Colonic mucosa (tissue), 4 donors: ENCODE measurements at regions not wholly inside any gene's neighbourhood (a gene's known extent, or its start where the extent isn't known, plus 50 kb on each side); places are given as distances from the start of the nearest gene placed in this dataset.

ENCODE experiments used
- DNase-seq: peaks from one replicate; pipeline ENCODE4 v3.0.0-alpha.2; 2020
- H3K27ac ChIP-seq: fragments of 200-600 bp; one replicate; pipeline ENCODE4 v1.8.0; 2021
- H3K27me3 ChIP-seq: fragments of 200-600 bp; one replicate; pipeline ENCODE4 v1.8.0; 2021
- H3K36me3 ChIP-seq: fragments of 200-600 bp; one replicate; pipeline ENCODE4 v1.8.0; 2021
- H3K4me1 ChIP-seq: fragments of 200-600 bp; one replicate; pipeline ENCODE4 v1.8.0; 2021; ENCODE audit warnings: mild to moderate bottlenecking
- H3K4me3 ChIP-seq: fragments of 200-600 bp; one replicate; pipeline ENCODE4 v1.8.0; 2021
- H3K9ac ChIP-seq, 2 donors: one replicate each; pipeline ENCODE4 v1.7.0; 2013; ENCODE audit warnings: control low read depth in 2 of 2, low read depth in 2 of 2, low read length in 2 of 2
- H3K9me3 ChIP-seq: fragments of 200-600 bp; one replicate; pipeline ENCODE4 v1.8.0; 2021
- intact Hi-C: fragments of 100-400 bp; cut with DNase I; formaldehyde crosslinking; loops from one replicate; pipeline ENCODE4 v1.14.1; 2022
- TF ChIP-seq, protein P1 (sequence below): fragments of 200-600 bp; IDR thresholded peaks from one replicate; pipeline ENCODE4 v1.8.0; 2022; ENCODE audit warnings: antibody characterized with exemption, mild to moderate bottlenecking
- donor health status: healthy.
- donor health status: DM: no; HTN: no; CAD: no.
- donor health status: DM: no; HTN: no; CAD: no.

DNA sequence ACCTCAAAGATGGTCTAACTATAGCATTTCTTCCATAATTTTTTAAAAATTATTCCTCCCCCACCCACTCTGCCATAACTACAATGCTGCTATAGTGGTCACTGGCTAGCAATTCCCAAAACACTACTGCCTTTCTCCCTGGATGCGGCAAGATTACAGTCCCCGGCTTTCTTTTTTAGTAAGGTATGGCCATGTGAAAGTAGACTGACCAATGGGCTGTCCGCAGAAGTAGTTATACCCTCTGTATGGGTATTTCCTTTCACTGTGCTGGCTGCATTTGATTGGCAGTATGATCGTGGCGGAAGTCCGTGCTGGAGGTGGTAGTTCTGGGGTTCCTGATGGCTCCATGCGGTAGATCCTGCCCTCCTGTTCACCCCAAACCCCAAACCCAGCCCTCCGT is 166.0 kb downstream of the FBXO8 start:
- H3K27ac ChIP-seq, result no peak overlapping the region
- no peaks in the 10 kb centered on the region for H3K4me1 ChIP-seq
- TF ChIP-seq, protein P1, sequence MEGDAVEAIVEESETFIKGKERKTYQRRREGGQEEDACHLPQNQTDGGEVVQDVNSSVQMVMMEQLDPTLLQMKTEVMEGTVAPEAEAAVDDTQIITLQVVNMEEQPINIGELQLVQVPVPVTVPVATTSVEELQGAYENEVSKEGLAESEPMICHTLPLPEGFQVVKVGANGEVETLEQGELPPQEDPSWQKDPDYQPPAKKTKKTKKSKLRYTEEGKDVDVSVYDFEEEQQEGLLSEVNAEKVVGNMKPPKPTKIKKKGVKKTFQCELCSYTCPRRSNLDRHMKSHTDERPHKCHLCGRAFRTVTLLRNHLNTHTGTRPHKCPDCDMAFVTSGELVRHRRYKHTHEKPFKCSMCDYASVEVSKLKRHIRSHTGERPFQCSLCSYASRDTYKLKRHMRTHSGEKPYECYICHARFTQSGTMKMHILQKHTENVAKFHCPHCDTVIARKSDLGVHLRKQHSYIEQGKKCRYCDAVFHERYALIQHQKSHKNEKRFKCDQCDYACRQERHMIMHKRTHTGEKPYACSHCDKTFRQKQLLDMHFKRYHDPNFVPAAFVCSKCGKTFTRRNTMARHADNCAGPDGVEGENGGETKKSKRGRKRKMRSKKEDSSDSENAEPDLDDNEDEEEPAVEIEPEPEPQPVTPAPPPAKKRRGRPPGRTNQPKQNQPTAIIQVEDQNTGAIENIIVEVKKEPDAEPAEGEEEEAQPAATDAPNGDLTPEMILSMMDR, result no peak
- H3K9me3 ChIP-seq, result no peaks in the 10 kb centered on the region
- no peak overlapping the region for H3K4me3 ChIP-seq
- intact Hi-C loops, result no loop called here
- H3K27me3 ChIP-seq, result no peaks in the 10 kb centered on the region
- H3K9ac ChIP-seq, result no peak overlapping the region
- no peak for DNase-seq
- no peaks in the 10 kb centered on the region for H3K36me3 ChIP-seq

DNA sequence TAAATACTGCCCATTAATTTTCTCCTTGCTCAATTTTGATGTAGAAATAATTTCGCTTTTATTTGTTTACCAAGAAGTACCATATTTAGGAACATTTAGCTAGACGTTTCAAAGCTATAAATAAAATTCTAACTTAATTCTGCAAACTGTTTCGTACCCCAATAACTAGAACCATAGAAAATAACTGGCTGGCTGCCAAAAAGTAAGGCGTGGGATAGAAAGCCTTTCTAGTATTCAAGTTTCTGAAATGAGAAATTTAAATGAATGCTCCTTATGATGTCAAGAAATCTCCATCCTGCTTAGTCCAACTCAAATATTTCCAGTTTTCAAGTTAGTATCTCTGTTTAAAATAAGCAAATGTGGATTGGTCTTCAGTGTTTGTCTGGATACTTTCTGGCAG is 167.4 kb downstream of the FBXO8 start:
- DNase-seq, result no peak
- Histone ChIP-seq H3K27me3 (no peaks in the 10 kb centered on the region), H3K9me3 (no peaks in the 10 kb centered on the region), H3K27ac (no peak overlapping the region), H3K4me3 (no peak overlapping the region), H3K4me1 (no peaks in the 10 kb centered on the region), H3K36me3 (no peaks in the 10 kb centered on the region), H3K9ac (no peak overlapping the region)
- TF ChIP-seq, protein P1, result no peak
- intact Hi-C loops, result no loop called here

DNA sequence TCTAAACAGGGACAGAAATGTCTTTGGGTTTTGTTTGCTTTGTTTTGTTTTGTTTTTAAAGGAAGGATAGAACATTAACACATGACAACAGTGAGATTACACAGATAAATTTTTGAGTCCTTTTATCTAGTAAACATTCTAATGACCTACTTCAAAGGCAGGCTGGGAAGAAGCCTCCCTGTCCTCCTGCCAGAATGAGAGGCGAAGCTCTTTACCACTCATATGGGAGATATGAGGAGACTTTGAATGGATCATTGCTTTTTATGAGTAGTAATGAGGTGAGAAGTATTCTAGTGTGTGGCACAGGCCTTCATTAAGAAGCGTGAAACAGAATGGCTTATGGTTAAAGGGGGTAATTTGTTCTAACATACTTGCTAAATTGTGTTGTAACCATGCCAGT is 172.0 kb downstream of the FBXO8 start:
- Histone ChIP-seq H3K27ac (no peak overlapping the region), H3K4me3 (no peak overlapping the region), H3K9ac (no peak overlapping the region), H3K36me3 (no peaks in the 10 kb centered on the region), H3K27me3 (no peaks in the 10 kb centered on the region), H3K9me3 (no peaks in the 10 kb centered on the region), H3K4me1 (no peaks in the 10 kb centered on the region)
- intact Hi-C loops, result no loop called here
- TF ChIP-seq, protein P1, result no peak
- DNase-seq, result no peak

DNA sequence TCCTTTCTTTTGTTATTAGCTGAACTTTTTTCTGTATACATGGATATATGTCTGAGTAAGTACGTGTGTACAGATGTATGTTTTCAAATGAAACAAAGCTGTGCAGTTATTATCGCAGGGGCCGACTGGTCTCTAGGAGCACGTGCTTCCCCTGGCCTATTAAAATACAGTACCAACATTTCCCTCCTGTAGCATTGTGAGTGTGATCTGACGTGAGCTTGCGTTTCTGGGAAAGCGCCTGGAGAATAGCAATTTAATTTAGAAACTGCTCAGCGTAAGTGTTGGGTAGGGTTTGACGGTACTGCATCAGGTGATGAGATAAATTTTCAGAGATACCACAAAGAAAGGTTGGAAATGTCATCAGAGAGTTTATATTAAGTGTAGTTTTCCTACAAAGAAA is 173.3 kb downstream of the FBXO8 start:
- DNase-seq, result no peak
- Histone ChIP-seq H3K4me3 (no peak overlapping the region), H3K9ac (no peak overlapping the region), H3K36me3 (no peaks in the 10 kb centered on the region), H3K27ac (no peak overlapping the region), H3K4me1 (no peaks in the 10 kb centered on the region), H3K9me3 (no peaks in the 10 kb centered on the region), H3K27me3 (no peaks in the 10 kb centered on the region)
- TF ChIP-seq, protein P1, result no peak
- intact Hi-C loops, result no loop called here

DNA sequence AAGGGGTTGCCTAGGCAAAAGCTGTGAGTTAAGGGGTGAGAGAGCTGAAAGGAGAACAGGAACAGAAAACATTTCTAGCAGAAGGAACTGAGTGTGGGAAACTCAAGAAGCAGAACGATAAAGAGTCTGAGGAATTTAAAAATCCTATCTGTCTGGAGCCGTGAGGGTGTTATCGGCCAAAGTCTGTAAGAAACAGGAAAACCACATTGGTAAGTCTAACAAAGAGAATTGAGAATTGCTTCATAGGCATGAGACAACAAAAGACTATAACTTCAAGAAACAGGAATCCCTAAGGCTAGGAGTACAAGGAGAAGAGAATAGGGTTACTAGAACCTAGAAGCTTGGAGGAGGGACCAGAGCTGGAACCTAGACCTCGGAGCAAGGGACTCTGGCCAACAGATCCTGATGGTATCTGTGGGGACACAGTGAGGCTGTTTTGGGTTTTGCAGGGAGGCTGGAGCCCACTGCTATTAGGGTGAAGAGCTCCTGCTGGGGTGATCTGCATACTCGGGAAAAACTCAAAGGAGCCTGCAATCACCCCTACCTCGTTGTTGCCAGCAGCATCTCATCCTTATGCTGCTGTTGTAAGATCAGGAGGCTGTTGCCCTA is 175.6 kb downstream of the FBXO8 start:
- TF ChIP-seq, protein P1, result no peak
- Histone ChIP-seq H3K9ac (no peak overlapping the region), H3K27ac (no peak overlapping the region), H3K27me3 (no peaks in the 10 kb centered on the region), H3K9me3 (no peaks in the 10 kb centered on the region), H3K4me1 (no peaks in the 10 kb centered on the region), H3K4me3 (no peak overlapping the region), H3K36me3 (no peaks in the 10 kb centered on the region)
- intact Hi-C loops, result no loop called here
- no peak for DNase-seq
